ENCODE measurements at regions not wholly inside any gene's neighbourhood (a gene's known extent, or its start where the extent isn't known, plus 50 kb on each side); places are given as distances from the start of the nearest gene placed in this dataset.

- no peak for TF ChIP-seq POLR2A (IDR thresholded peaks at IDR 0.05)
- no peak for TF ChIP-seq CTCF (IDR thresholded peaks at IDR 0.05)
Measured at GRCh38 chr21:36212513-36212780, 55.8 kb downstream of the DOP1B start.
